ENCODE measurements at regions not wholly inside any gene's neighbourhood (a gene's known extent, or its start where the extent isn't known, plus 50 kb on each side); places are given as distances from the start of the nearest gene placed in this dataset.

DNA sequence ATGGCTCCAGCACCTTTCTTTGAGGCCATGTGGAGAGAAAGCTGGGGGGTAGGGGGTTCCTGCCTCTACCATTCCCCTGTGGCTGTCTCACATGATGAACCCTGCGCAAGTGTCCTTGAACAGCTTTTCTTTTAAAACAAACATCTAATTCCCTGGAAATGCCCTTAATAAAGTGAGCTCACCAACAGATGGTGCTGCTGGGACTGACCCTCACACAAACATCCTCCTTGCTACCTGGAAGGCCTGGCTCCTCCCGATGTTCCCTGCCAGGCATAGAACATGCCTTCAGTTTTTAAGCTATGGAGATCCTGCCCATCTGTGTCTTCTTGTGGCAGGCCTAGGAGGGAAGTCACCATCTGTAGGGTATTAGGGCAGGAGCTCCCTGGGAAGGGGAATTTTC is 60.7 kb upstream of the GATA6 start:
- intact Hi-C loops (cut with micrococcal nuclease) = no loop called here
- Histone ChIP-seq H4K20me1 (replicated peaks; ENCODE audit: control insufficient read depth, extremely low read depth, insufficient read depth, low read length) (no peaks in the 10 kb centered on the region), H3K79me2 (ENCODE audit: control insufficient read depth, insufficient read depth, low read length) (no peaks in the 10 kb centered on the region), H3K9me1 (replicated peaks; ENCODE audit: control insufficient read depth, extremely low read depth, insufficient read depth, low read length) (no peaks in the 10 kb centered on the region), H3K36me3 (ENCODE audit: control insufficient read depth in 2 of 2, extremely low read depth in 1 of 2, insufficient read depth in 2 of 2, low read length in 2 of 2) (no peaks in the 10 kb centered on the region), H3K9ac (replicated peaks; ENCODE audit: extremely low read depth, insufficient read depth, low read length) (no peak overlapping the region), H3K4me1 (ENCODE audit: control insufficient read depth, extremely low read depth, insufficient read depth, low read length) (peaks cover 5% of the 10 kb centered on the region), H3K4me3 (replicated peaks in 1 of 3; ENCODE audit: insufficient read depth in 1 of 3, low read depth in 1 of 3, low read length in 3 of 3) (no peak overlapping the region), H3K4me2 (ENCODE audit: insufficient read depth, low read length) (no peak overlapping the region), H3K27me3 (ENCODE audit: control insufficient read depth in 2 of 2, insufficient read depth in 2 of 2, low read length in 2 of 2) (peaks cover 0 to 2% of the 10 kb centered on the region in 2 experiments), H3K9me3 (replicated peaks; ENCODE audit: control insufficient read depth, insufficient read depth, low read length) (no peaks in the 10 kb centered on the region), H3K27ac (ENCODE audit: insufficient read depth, low read depth, low read length) (no peak overlapping the region), H2AFZ (ENCODE audit: low read depth, low read length) (no peak overlapping the region)
- no TSS peak for BruUV-seq (replicated peaks)
- FAIRE-seq = no peak
- dilution Hi-C loops (cut with MboI; ENCODE audit: extremely low pct_ligation_motif_present, low sequenced_read_pairs) = no loop called here
- POLR2A ChIA-PET = no interaction called here
- peak; percentile 22 for DNase-seq (ENCODE audit: low read depth, low spot score)
- TF ChIP-seq MYC (IDR thresholded peaks at IDR 0.05; ENCODE audit: low read depth, low read length) = no peak
- peak in 1 of 2 donors; percentile 8 for TF ChIP-seq CTCF (IDR thresholded peaks at IDR 0.05; ENCODE audit: extremely low read depth in 1 of 2, insufficient read depth in 1 of 2, low read depth in 1 of 2, low read length in 2 of 2)
- CTCF ChIA-PET = interaction anchor here (1.3 to 3.5 kb wide), 5 partner anchors 8 to 603 kb away, joined by 3 to 17 read pairs (median 6); no protein-coding TSS in a partner anchor

GRCh38 chr18:22109535-22109934 is 59.9 kb upstream of the GATA6 start:
- POLR2A ChIA-PET = no interaction called here
- no peak overlapping the region for H2AFZ ChIP-seq (ENCODE audit: low read depth, low read length)
- no TSS peak for BruUV-seq (replicated peaks)
- no peaks in the 10 kb centered on the region for H3K9me3 ChIP-seq (replicated peaks; ENCODE audit: control insufficient read depth, insufficient read depth, low read length)
- no peaks in the 10 kb centered on the region for H3K79me2 ChIP-seq (ENCODE audit: control insufficient read depth, insufficient read depth, low read length)
- no peaks in the 10 kb centered on the region for H4K20me1 ChIP-seq (replicated peaks; ENCODE audit: control insufficient read depth, extremely low read depth, insufficient read depth, low read length)
- DNase-seq (ENCODE audit: low read depth, low spot score) (no peak), FAIRE-seq (no peak)
- H3K4me3 ChIP-seq (replicated peaks in 1 of 3; ENCODE audit: insufficient read depth in 1 of 3, low read depth in 1 of 3, low read length in 3 of 3) = no peak overlapping the region
- H3K27me3 ChIP-seq (ENCODE audit: control insufficient read depth in 2 of 2, insufficient read depth in 2 of 2, low read length in 2 of 2) = peaks cover 6 to 9% of the 10 kb centered on the region in 2 experiments
- dilution Hi-C loops (cut with MboI; ENCODE audit: extremely low pct_ligation_motif_present, low sequenced_read_pairs) = no loop called here
- H3K4me2 ChIP-seq (ENCODE audit: insufficient read depth, low read length) = no peak overlapping the region
- H3K9ac ChIP-seq (replicated peaks; ENCODE audit: extremely low read depth, insufficient read depth, low read length) = no peak overlapping the region
- no peaks in the 10 kb centered on the region for H3K9me1 ChIP-seq (replicated peaks; ENCODE audit: control insufficient read depth, extremely low read depth, insufficient read depth, low read length)
- no peak overlapping the region for H3K27ac ChIP-seq (ENCODE audit: insufficient read depth, low read depth, low read length)
- TF ChIP-seq EZH2 (IDR thresholded peaks at IDR 0.05; ENCODE audit: borderline replicate concordance, low read depth, low read length, severe bottlenecking) = no peak
- TF ChIP-seq MYC (IDR thresholded peaks at IDR 0.05; ENCODE audit: low read depth, low read length) = no peak
- no peak for TF ChIP-seq POLR2A (IDR thresholded peaks at IDR 0.05; ENCODE audit: low read depth, low read length)
- no peak for TF ChIP-seq JUN (IDR thresholded peaks at IDR 0.05; ENCODE audit: borderline replicate concordance, insufficient read depth, insufficient read length, low read depth)
- CTCF ChIA-PET = interaction anchor here (1.3 kb wide), 1 partner anchor 602 kb away, joined by 3 read pairs; no protein-coding TSS in a partner anchor
- H3K36me3 ChIP-seq (ENCODE audit: control insufficient read depth in 2 of 2, extremely low read depth in 1 of 2, insufficient read depth in 2 of 2, low read length in 2 of 2) = no peaks in the 10 kb centered on the region
- intact Hi-C loops (cut with micrococcal nuclease) = no loop called here
- no peaks in the 10 kb centered on the region for H3K4me1 ChIP-seq (ENCODE audit: control insufficient read depth, extremely low read depth, insufficient read depth, low read length)

Measured in endothelial cell of umbilical vein (primary cell).